Heart left ventricle (tissue), 16 donors: ENCODE measurements at regions not wholly inside any gene's neighbourhood (a gene's known extent, or its start where the extent isn't known, plus 50 kb on each side); places are given as distances from the start of the nearest gene placed in this dataset.

Source experiments
- ATAC-seq, 4 donors: fragments of 200-7000 bp; cut with Tn5 transposase; one replicate each; pipeline ENCODE4 v1.9.1; 2020 to 2022; ENCODE audit warnings: moderate library complexity in 4 of 4, mild to moderate bottlenecking in 3 of 4, moderate number of reproducible peaks in 1 of 4
- DNase-seq, 5 donors: peaks; one replicate each; pipeline ENCODE4 v3.0.0-alpha.2; 2020
- H3K27ac ChIP-seq, 12 donors: fragments of 200-600 bp; sonication (generic) in 4 of 12; one replicate each; pipeline versions ENCODE4 v1.5.0 to v1.8.0; 2016 to 2022; ENCODE audit warnings: mild to moderate bottlenecking in 2 of 12
- H3K27me3 ChIP-seq, 9 donors: fragments of 200-600 bp; sonication (generic) in 2 of 9; one replicate each; pipeline versions ENCODE4 v1.5.1 to v1.8.0; 2016 to 2022; ENCODE audit warnings: mild to moderate bottlenecking in 3 of 9
- H3K36me3 ChIP-seq, 9 donors: fragments of 200-600 bp; sonication (generic) in 2 of 9; one replicate each; pipeline versions ENCODE4 v1.5.0 to v1.8.0; 2018 to 2022; ENCODE audit warnings: mild to moderate bottlenecking in 2 of 9
- H3K4me1 ChIP-seq, 12 donors: fragments of 200-600 bp; sonication (generic) in 4 of 12; one replicate each; pipeline versions ENCODE4 v1.5.0 to v1.8.0; 2016 to 2022; ENCODE audit warnings: mild to moderate bottlenecking in 3 of 12
- H3K4me3 ChIP-seq, 12 donors: fragments of 200-600 bp; sonication (generic) in 4 of 12; one replicate each; pipeline versions ENCODE4 v1.5.0 to v1.8.0; 2017 to 2022; ENCODE audit warnings: mild to moderate bottlenecking in 9 of 12, moderate library complexity in 4 of 12
- H3K9me3 ChIP-seq, 12 donors: fragments of 200-600 bp; sonication (generic) in 4 of 12; one replicate each; pipeline versions ENCODE4 v1.5.0 to v1.8.0; 2016 to 2022; ENCODE audit warnings: mild to moderate bottlenecking in 1 of 12
- POLR2A ChIP-seq, 2 donors: fragments of 450-650 bp; IDR thresholded peaks; one replicate each; pipeline ENCODE4 v1.6.1; 2017; ENCODE audit warnings: antibody characterized with exemption in 2 of 2, mild to moderate bottlenecking in 2 of 2, moderate library complexity in 2 of 2
- WGBS, 4 donors: extraction: QIAGEN DNeasy Blood & Tissue Kit in 2 of 4; methylation state at CpG; one replicate each; pipeline versions ENCODE4 v1.1.5 to v1.1.7; 2013 to 2018; 5-methylcytosine and 5-hydroxymethylcytosine counted together
- intact Hi-C, 10 donors: fragments of 100-400 bp; cut with DNase I; formaldehyde crosslinking; loops; one replicate each; pipeline versions ENCODE4 v1.11.1 to v1.14.2; 2022
- TF ChIP-seq, protein P1 (sequence below), 12 donors: fragments of 200-600 bp; sonication (generic) in 4 of 12; IDR thresholded peaks; one replicate each; pipeline versions ENCODE4 v1.5.0 to v1.8.0; 2018 to 2022; ENCODE audit warnings: antibody characterized with exemption in 12 of 12, mild to moderate bottlenecking in 5 of 12
- donor health status: ischemic (EF 13 %, LVEDD 7.1; RV severe dilation, severe dysfunction).
- donor health status: healthy with polysubstance abuse.
- donor health status: DM: no; HTN: yes; CAD: no.
- donor health status: DM: no; HTN: no; CAD: no.
- donor health status: ischemic (EF 25% LVEDD 6.9; RV normal size, moderate dysfunction).
- donor health status: ischemic (EF 25% LVEDD 5.7; RV mildly dilated, moderate dysfunction).
- donor health status: healthy.
- donor health status: DM: yes; HTN: yes; CAD: no.
- donor health status: ischemic (EF 35%, LVEDD 5.7; RV mildly dilated, moderate dysfunction).
- donor health status: nonischemic (EF 11% LVEDD 7.7; RV severe dilation, severe dysfunction).
- donor health status: DM: yes; HTN: yes; CAD: no.
- donor health status: PGD.
- donor health status: ischemic (EF 29% LVEDD 5.4; RV normal size, mild dysfunction).
- donor health status: nonischemic (EF 23%, LVEDD 6.1; RV moderate dilation, normal function).

DNA sequence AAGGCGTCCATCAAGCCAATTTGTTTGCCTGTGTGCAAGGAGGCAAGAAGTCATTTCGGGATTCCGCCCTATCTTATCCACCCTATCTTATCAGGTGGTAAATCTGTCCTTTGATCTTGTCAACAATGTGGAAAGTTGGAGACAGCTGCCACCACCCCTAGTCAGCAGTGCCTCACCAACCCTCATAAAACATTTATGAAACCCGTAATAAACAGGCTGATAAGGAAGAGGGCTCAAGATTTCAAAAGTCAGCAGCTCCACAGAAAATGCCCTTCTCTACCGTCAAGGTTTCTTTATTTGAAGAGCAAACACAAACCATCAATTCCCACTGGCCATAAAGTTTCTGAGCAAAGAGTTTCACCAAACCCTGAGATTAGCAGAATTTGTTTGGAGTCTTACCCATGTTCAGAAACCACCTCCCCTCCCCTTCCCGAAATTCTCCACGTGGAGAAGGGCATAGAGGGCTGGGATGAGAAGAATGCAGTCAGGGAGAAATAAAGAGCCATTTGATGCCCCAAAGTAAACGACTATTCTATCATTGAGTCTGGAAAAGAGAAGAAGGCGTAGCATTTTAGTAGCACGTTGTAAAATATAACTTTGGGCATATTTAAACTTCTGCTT, 196.0 kb upstream of the GPR12 start:
- Histone ChIP-seq H3K4me3 (no peak overlapping the region), H3K27me3 (no peaks in the 10 kb centered on the region), H3K4me1 (peaks cover 0 to 5% (median 0%) of the 10 kb centered on the region in 12 donors), H3K9me3 (no peaks in the 10 kb centered on the region), H3K36me3 (no peaks in the 10 kb centered on the region), H3K27ac (no peak overlapping the region)
- ATAC-seq (no peak), DNase-seq (no peak)
- WGBS, 4 donors: 50 to 53% (median 51%) methylated on average over 10 of the region's 10 CpGs
- intact Hi-C loops: no loop called here
- no peak for TF ChIP-seq POLR2A (IDR thresholded peaks at IDR 0.05)
- TF ChIP-seq, protein P1, sequence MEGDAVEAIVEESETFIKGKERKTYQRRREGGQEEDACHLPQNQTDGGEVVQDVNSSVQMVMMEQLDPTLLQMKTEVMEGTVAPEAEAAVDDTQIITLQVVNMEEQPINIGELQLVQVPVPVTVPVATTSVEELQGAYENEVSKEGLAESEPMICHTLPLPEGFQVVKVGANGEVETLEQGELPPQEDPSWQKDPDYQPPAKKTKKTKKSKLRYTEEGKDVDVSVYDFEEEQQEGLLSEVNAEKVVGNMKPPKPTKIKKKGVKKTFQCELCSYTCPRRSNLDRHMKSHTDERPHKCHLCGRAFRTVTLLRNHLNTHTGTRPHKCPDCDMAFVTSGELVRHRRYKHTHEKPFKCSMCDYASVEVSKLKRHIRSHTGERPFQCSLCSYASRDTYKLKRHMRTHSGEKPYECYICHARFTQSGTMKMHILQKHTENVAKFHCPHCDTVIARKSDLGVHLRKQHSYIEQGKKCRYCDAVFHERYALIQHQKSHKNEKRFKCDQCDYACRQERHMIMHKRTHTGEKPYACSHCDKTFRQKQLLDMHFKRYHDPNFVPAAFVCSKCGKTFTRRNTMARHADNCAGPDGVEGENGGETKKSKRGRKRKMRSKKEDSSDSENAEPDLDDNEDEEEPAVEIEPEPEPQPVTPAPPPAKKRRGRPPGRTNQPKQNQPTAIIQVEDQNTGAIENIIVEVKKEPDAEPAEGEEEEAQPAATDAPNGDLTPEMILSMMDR (IDR thresholded peaks at IDR 0.05): no peak

DNA sequence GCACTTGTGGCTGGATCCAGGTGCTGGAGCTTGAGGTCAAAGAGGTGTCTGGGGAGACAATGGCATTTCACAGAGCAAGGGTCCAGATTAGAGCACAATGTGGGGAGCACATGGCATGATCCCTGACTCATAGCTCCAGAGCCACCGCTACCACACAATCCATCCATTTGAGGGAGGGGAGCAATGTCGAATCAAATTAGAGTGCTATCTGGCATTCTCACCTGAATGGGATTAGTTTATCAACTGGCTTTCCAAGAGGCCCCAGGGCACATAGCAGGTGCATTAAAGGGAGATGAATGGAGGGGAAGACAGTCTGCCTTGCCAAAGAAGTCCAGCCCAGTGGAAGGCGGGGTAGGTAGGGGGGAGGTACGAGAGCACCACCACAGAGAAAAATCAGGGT, 194.4 kb upstream of the GPR12 start:
- Histone ChIP-seq H3K27me3 (no peaks in the 10 kb centered on the region), H3K9me3 (no peaks in the 10 kb centered on the region), H3K4me3 (no peak overlapping the region), H3K36me3 (no peaks in the 10 kb centered on the region), H3K4me1 (peaks cover 0 to 7% (median 0%) of the 10 kb centered on the region in 12 donors), H3K27ac (no peak overlapping the region)
- intact Hi-C loops: no loop called here
- TF ChIP-seq, protein P1 (IDR thresholded peaks at IDR 0.05): no peak
- no peak for TF ChIP-seq POLR2A (IDR thresholded peaks at IDR 0.05)
- DNase-seq: no peak
- WGBS, 4 donors: 74 to 96% (median 91%) methylated on average over 4 of the region's 4 CpGs
- ATAC-seq: no peak

DNA sequence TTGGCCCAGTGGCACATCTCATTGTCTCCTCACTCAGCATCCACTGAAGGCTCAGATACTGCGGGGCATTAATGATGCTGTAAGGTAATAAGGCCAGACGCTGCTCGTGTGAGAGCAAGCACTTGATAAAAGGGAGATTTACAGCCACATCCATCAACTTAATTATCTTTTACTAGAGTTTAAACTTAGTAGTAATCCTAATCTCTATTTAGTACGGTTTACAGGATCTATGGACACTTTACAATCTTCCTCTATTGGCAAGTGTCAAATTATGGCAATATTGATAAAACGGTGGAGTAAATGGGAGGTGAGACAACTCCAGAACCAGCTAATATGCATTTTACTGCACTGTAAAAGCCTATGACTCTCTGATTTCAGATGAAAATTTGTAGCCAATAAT, 192.7 kb upstream of the GPR12 start:
- Histone ChIP-seq H3K9me3 (no peaks in the 10 kb centered on the region), H3K27ac (no peak overlapping the region), H3K4me1 (peaks cover 0 to 7% (median 0%) of the 10 kb centered on the region in 12 donors), H3K27me3 (no peaks in the 10 kb centered on the region), H3K36me3 (no peaks in the 10 kb centered on the region), H3K4me3 (no peak overlapping the region)
- TF ChIP-seq, protein P1 (IDR thresholded peaks at IDR 0.05): no peak
- no peak for TF ChIP-seq POLR2A (IDR thresholded peaks at IDR 0.05)
- no peak for DNase-seq
- WGBS, 4 donors: 79 to 86% (median 85%) methylated on average over 5 of the region's 5 CpGs
- ATAC-seq: no peak
- intact Hi-C loops: no loop called here

DNA sequence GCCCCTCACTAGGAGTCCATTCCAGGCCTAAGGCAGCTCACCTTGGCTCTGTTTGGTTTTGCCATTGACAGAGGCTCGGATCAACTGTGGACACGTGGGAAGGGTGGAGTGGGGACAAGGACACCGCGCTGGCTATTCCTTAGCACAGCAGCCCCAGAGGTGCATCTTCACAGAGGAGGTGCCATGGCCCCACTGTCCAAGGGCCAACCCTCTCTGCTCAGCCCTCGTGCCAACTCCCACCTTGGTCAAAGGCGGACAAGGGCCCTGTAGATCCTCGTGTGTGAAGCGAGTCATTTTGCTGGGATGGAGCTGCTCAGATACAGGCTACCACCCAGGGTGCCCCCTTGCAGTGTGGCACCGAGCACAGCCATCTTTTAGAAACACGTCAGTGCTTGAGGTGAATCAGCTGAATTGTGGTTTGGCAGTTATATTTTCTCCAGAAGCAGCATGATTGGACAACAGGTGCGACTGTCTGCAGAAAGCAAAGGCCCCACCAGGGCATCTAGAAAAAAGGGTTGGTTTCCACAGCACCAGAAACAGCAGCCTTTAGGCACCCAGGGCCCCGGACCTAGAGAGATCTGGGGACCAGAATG, 192.1 kb upstream of the GPR12 start:
- intact Hi-C loops: no loop called here
- ATAC-seq: no peak

More for the DNA sequence above, 192.1 kb upstream of the GPR12 start:
- Histone ChIP-seq H3K27me3 (no peaks in the 10 kb centered on the region), H3K4me3 (no peak overlapping the region), H3K36me3 (no peaks in the 10 kb centered on the region), H3K9me3 (no peaks in the 10 kb centered on the region), H3K4me1 (peaks cover 0 to 7% (median 0%) of the 10 kb centered on the region in 12 donors), H3K27ac (no peak overlapping the region)
- TF ChIP-seq, protein P1 (IDR thresholded peaks at IDR 0.05): no peak
- no peak for TF ChIP-seq POLR2A (IDR thresholded peaks at IDR 0.05)
- no peak for DNase-seq
- 86 to 92% (median 90%) methylated on average over 6 to 12 of the region's 12 CpGs for WGBS, 4 donors
